CD1c-positive myeloid dendritic cell (primary cell): ENCODE measurements at regions not wholly inside any gene's neighbourhood (a gene's known extent, or its start where the extent isn't known, plus 50 kb on each side); places are given as distances from the start of the nearest gene placed in this dataset.
"Not testable (repeated sequence)": the region's sequence is repeated elsewhere in the genome, so short reads cannot be mapped to it uniquely, and the experiment has no call there.

Source experiments
- DNase-seq: peaks from one replicate; pipeline ENCODE4 v3.0.0-alpha.2; 2016; ENCODE audit errors: extremely low spot score

DNA sequence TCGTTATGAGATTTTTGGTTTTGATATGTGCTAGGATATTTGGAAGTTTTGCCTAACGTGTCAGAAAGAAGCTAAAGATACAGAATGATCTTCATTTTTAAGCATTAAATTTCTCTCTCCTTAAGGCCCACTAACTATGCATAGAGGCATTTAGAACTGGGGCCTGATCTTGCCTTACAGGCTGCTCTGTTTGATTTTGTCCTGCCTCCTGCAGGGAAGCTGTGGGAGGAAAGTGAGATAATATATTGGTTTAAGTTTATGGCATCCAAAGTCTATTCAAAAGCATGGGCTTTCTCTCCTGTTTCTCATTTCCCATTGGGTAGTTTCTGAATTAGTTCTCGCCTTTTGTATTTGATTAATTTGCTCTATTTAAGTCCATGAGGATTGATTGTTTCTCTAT is 250.3 kb upstream of the FBXO33 start:
- DNase-seq = no peak

DNA sequence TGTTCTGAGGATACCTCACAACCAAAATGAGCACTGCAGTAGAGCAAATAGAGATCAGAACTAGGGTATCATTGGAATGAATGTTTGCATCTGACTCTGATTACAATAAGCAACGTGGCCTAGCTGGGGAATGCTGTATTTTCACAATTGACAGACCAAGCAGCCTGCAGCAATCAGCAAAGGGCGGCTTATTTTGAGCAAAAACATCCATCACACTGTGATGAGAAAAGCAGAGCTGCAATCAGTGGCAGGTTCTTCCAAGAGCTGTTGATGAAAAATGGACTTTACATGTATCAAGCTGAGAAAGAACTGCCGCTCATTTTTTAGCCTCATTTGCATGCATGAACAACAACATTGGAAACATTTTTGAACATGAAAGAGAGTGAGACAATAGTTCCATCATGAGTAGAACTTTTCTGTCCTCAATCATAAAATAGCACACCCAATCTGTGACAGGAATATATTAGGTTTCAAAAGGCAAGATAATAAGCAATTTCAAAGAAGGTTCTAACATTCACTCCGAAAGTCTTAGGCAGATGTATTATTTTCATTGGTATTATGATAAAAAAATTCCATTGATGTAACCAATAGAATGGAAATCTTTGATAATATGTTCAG is 249.7 kb upstream of the FBXO33 start:
- DNase-seq = no peak

DNA sequence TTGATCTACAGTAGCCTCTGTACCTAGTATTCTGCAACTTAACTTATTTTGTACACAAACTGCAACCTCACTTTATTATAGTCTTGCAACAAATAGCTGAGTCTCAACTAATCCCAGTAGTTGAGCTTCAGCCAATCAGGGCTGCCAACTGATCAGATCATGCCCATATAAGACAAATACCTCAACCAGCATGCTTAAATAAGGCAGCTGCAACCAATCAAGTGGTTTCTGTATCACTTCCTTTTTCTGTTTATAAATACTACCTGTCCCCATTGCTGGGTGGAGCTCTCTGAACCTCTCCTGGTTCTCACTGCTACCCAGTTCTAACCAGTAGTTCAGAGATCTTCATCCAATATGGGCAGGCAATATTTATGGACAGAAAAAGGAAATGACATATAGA is 248.5 kb upstream of the FBXO33 start:
- DNase-seq = no peak

DNA sequence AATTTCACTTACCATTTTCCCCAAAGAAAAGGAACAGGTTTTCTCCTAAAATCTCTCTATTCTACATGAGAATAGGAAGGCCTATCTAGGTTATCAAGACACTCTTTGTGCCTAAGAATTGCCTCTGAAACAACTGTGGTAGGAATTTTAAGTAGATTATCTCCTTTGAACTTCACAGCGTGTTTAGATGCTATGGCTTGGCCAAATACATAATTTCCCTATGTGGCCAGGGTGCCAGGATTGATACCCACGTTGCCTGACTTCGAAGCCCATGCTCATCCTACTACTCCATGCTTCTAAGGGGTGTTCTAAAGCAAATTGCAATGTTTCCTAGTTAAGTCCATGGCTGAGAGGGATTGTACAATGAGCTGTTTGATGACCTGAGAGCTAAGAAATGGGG is 241.5 kb upstream of the FBXO33 start:
- no peak for DNase-seq

DNA sequence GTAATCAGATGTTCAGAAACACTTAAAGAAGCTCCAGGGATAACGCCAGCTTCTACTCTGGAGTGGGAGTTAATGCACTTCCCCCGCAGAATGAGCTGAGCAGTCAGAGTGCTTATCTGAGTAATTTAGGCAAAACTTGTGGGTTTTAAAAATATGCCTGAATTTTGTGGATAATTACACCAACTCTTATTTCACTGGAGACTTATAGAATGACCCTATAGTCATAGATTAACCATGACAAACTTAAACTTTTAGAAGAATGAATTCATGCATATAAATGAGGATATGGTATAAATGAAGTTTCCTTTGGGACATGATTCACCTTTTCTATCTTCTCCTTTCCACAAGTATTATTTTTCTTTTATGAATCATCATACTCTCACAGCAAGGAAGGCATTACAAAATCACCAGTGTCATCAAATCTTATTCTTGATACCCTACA is 241.1 kb upstream of the FBXO33 start:
- no peak for DNase-seq

DNA sequence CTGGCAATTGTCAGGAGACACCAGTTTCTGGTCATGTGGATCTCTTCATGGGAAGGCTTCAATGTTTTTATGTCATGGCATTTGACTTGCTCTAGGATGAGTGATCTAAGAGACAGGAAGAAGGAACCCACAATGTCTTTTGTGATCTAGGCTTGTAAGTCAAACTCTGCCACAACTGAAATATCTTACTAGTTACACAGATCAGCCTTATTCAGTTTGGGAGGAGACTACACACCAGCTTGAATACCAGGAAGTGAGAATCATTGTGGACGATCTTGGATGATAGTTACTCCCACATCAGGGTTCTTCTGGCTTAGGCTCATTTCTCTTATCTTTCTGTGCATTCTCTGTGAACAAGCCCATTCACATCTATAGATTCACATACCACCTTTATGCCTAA is 236.2 kb upstream of the FBXO33 start:
- DNase-seq = no peak

DNA sequence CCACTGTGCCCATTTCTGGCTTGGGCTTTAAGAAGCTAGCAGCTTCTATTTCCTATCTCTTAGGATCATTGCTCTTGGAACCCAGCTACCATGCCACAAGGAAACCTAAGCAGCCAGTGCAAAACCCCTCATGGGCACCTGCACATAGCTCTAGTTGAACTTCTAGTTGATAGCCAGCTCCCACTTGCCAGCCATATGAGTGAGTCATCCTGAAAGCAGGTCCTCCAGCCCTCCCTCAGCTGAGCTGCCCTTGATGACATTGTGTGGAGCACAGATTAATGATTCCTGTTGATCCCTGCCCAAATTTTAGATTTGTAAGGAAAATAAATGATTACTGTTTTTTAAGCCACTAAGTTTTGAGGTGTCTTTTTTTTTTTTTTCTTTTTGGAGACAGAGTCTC is 234.2 kb upstream of the FBXO33 start:
- no peak for DNase-seq

DNA sequence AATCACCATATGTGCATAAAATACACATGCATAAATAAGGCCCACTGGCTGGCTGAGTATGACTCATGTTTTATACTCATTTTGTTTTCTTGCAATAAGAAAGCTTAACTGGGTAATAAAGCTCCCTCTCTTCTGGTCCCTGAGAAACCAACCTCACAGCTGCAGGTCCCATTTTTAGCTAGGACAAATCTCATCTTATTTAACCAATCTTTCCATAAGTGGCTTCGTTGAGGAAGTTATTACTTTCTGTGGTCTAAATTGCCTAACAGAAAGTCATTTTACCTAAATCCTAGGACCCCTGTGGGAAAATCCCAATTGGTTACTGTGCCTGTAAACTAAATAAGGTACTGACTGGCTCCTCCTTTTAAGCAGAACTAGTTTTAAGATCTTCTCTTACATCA is 232.8 kb upstream of the FBXO33 start:
- DNase-seq = no peak

DNA sequence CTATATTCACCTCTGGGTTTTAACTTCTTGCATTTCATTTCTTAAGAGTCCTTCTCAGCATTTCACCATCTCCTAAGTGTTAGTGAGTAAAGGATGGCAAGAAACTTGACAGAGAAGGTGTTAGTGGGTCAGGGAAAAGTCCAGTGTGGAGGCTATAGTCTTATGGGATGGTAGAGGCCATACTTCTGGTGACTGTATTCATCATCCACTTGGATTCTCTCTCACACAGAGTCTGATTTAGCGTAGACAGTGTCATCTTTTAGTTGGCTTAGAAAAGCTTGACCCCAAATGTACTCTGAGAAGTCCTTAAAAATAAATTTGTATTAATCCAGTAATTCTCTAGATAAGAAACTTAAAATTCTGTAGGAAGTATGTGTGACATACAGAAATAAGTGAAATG is 232.4 kb upstream of the FBXO33 start:
- DNase-seq = no peak

DNA sequence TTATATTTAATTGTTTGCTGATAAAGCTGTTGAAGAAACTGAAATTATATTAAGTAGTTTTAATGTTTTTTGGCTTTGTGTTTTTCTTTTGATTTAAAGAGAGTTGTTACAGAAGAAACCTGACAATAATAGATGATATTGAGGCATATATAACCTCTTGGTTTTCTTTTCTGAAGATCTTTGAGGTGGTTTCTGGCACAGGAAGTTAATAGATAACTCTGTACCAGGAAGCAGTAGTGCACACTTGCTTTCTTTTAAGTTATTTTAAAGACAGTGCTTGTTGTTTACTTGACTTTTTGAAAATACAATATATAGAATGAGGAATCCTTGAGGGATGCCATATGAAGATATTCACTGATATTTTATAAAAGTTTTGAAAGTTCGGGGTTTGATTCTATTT is 209.0 kb upstream of the FBXO33 start:
- DNase-seq = no peak

DNA sequence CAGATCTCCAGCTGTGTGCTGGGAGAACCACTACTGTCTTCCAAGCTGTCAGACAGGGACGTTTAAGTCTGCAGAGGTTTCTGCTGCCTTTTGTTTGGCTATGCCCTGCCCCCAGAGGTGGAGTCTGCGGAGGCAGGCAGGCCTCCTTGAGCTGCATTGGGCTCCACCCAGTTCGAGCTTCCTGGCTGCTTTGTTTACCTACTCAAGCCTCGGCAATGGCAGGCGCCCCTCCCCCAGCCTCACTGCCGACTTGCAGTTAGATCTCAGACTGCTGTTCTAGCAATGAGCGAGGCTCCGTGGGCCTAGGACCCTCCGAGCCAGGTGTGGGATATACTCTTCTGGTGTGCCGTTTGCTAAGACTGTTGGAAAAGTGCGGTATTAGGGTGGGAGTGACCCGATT is 206.8 kb upstream of the FBXO33 start:
- DNase-seq = not testable (repeated sequence)

DNA sequence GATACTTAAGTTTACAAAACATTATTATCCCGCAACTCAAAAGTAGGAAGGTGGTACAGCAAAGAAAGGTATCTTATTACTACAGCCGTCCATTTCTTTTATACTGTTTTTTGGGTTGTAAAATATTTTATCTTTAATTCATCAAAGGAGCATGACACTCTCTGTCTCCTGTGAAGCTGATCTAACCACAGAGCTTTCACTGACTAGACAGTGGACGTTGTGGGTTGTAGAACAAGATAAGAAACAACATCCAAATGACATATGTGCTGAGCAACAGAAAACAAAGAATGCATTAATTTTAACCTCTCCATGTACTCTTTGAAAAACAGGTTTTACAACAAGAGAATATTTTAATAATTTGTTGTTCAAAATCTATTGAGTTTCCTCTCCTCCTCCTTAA is 195.9 kb upstream of the FBXO33 start:
- no peak for DNase-seq

DNA sequence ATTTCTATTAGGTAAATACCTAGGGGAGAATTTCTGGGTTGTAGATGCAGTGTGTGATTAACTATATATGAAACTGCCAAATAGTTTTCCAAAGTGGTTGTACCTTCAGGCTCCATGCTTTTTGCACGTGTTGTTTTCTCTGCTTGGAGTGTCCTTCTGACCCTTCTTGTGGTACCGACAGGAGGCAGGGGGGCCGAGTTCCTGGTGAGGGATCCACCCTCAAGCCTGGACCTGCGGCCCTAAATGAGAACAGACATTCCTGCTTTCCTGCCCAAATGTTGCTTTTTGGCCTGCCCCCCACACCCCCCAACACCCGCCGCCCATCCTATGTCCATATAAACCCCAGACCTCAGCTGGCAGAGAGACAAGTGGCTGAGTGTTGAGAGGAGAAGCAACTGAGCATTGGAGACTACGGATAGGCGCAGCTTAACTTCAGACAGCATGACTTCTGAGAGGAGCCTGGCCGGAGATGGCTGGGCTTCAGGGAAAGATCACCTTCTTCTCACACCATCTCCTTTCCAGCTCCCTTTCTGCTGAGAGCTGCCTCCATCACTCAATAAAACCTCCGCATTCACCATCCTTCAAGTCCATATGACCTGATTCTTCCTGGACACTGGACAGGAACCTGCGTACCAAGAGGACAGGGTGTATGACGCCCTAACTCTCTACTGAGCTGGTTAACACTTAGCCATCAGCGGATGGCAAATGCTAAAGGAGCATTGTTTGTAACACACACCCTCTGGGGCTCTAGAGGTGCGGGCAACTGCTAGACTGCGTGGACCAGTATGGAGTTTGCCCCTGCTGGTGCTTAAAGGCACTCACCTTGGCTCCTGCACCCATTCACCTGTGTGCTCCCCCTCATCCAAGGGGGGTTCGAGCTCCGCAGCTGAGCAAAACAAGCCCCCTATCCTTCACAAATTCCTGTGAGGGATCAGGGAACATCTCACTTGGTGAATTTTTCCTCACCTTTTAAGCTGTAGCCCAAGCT is 194.7 kb upstream of the FBXO33 start:
- no peak for DNase-seq

DNA sequence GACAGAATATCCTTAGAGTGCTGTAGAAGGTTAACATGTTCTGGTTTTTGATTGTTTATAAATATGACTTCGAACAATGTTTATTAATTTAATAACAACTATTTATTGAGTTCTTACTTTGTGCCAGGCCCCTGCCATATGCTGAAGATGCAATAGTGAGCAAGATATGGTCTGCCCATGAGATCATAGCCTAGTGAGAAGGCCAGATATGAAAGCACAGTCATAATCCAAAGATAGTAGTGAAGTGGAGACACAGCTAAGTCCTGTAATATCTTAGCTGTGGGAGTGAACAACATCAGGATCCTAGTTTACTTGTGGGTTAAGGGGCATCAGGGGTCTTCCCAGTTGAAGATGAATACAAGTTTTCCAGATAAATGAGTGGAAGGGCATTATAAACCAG is 189.4 kb upstream of the FBXO33 start:
- DNase-seq = no peak

DNA sequence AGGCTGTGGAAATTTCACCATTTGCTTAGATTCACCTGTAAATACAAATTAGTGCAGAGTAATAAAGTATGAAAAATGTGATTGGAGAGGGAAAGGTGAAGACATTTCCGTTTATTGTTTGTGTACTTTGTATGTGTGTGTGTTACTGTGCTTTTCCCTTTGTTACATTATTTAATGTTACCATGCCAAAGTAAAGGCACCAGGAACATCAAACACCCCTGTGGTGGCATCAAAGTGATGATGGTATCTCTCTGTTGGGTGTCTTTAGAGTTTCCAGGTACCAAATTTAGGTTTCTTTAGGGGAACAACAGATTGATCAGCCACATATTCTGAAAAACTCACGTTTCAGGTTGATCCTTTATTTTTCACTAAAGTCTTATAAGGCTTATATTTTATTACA is 189.0 kb upstream of the FBXO33 start:
- no peak for DNase-seq

DNA sequence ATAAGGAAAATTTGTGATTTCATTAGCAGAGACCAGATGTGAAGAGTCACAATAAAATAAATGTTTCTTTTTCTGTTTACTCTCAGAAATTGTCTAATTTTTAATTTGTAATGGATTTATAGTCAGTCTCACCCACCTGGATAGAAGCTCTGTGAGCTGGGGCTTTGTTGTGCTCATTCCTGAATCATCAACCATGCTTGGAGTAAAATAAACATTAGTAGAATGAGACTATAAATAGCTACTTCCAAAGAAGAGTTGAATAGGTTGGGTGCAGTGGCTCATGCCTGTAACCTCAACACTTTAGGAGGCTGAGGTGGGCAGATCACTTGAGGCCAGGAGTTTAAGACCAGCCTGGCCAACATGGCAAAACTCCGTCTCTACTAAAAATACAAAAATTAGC is 185.3 kb upstream of the FBXO33 start:
- DNase-seq = no peak

DNA sequence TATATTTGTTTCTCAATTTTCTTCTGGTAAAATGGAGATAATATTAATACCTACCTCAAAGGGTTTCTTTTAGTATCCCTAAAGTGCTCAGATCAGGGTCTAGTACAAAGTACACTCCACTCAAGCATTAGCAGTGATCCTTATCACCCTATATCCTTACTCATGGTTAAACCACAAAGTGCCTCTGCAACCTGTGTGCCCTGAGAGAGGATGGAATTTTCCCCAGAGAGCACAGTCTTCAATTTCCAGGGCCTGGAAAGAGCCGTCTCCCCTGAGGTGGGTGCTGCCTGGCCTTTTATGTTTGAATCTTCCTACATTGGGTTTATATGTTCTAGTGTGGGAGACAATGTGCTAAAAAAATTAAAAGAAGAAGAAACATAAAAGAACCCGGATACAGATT is 183.1 kb upstream of the FBXO33 start:
- no peak for DNase-seq

DNA sequence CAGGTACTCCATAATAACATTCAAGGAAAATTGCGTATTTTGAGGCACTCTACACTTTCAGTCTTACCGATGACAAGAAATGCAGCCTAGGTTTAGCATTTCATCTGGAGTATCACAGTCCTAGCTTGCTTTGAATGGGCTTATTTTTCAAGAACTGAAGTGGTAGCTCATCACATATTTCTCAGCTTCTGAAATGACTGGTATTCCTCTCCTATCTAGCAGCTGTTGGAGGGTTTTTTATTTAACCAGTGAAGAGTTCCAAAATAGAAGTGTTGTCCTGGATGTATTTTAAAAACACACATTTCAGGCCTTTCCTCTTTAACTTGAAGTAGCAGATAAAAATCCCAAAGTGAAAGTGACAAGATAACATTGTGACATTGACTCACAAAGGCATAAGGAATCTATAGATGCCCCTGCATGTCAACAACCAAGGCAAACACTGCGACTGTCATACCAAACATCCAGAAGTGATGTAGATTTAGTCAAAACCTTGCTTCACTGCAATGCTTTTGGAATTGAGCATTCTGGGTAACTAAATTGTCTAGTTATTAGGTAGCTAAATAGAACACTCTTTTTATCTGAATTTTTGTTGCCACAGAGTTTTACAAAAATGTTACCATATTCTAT is 182.2 kb upstream of the FBXO33 start:
- DNase-seq = no peak

DNA sequence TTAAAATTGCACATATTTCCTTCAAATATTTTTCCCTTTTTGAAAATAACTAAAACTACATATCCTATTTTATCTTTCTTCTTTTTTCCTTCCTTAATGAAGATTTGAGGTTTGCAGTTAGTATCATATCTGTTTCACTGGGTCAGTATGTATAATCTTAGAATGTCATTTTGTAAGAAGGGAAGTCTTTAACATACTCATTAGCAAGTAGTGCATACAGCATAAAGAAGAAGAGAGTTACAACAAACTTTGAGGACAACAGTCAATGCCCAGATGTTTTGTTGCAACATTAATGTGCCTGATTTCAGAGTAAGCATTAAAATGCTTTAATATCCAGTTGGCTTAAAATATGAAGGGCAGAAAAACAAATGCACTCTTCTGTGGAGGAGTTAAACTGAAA is 176.9 kb upstream of the FBXO33 start:
- no peak for DNase-seq

DNA sequence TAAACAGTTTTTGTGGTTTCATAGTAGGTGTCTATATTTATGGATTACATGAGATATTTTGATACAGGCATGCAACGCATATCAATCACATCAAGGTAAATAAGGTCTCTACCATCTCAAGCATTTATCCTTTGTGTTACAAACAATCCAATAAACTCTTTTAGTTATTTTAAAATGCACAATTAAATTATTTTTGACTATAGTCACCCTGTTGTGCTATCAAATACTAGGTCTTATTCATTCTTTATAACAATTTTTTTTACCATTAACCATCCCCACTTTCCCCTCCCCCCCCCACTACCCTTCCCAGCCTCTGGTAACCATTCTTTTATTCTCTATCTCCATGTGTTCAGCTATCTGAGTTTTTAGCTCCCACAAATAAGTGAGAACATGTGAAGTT is 175.7 kb upstream of the FBXO33 start:
- DNase-seq = no peak

DNA sequence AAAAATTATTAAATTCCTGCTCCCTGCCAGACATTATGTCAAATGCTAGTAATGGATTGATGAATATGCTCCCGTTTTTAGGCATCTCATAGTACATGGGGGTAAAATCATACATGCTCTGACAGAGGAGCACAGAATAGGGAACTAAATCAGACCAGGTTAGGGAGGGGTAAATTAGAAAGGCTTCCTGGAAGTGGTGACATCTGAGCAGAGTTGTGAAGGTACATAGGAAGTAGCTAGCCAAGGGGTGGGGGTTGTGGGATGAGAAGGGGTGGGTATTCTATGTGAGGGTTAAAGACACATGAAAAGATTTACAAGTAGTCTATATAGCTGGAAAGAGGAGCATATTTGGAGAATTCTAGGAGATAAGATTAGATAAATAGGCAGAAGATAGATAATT is 171.7 kb upstream of the FBXO33 start:
- DNase-seq = no peak

DNA sequence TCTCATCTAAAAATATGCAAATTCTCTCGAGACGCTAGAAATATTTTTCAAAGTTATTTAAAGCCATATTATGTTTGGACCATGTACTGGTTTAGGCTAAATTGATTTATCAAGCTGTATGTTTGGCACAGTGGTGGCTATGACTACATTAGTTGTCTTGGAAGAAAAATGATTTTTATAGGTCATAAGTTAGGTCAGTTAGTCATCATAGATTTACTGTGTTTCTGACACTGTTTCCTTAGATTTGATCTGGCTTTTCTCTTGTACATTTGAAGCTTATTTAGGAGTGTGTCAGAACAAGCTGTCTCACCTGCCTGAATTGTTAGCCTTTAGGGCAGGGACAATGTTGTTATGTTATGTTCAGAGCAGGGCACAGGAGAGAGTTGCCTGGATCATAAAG is 161.1 kb upstream of the FBXO33 start:
- no peak for DNase-seq
